ENCODE measurements at regions not wholly inside any gene's neighbourhood (a gene's known extent, or its start where the extent isn't known, plus 50 kb on each side); places are given as distances from the start of the nearest gene placed in this dataset.
"Not testable (repeated sequence)": the region's sequence is repeated elsewhere in the genome, so short reads cannot be mapped to it uniquely, and the experiment has no call there.

DNA sequence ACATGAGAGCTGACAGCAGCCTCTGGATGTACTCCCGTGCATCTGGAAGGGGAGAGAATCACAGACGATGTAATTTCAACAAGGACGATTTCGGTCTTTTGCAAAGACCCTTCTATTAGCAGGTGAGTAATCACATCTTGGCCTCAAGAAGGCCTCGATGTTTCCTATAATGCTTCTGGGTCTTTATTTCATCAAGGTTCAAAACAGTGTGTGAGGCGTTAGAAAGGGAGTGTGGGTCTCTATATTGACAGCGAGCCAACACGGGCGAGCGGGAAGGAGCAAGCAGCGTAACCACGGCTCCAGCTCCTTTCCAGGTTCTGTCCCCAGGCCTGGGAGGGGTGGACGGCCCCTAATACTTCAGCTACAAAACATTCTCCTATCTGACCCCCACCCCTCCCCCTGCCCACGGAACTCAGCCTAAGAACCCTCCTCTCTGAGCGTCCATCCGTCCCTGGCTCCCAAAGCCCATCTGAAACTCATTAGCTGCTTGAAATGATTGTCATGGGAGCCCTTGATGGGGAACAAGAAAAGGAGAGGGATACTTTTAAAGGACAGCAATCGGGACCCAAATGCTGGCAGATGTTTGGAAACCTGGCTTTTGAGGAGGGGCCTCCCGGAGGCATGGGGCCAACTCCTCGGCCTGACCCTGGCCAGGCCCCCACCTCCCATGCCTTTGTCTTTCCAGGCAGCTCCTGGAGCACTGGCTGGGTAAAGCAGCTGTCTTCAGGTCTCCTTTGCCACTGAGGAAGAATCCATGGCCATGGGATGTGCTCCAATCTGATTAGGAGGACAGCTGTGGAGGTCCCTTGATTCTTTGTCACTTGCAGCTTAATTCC lies 250.8 kb downstream of the FOXD2 start:
- Mint-ChIP-seq H3K27me3 (ENCODE audit: unreplicated experiment) (peaks cover 4% of the 10 kb centered on the region), H3K36me3 (ENCODE audit: low read depth, unreplicated experiment) (no peaks in the 10 kb centered on the region), H3K4me1 (ENCODE audit: unreplicated experiment) (peaks cover 17% of the 10 kb centered on the region), H3K9me3 (ENCODE audit: unreplicated experiment) (no peaks in the 10 kb centered on the region), H3K27ac (ENCODE audit: unreplicated experiment) (no peak overlapping the region), H3K4me3 (ENCODE audit: unreplicated experiment) (no peak overlapping the region)
- no peak for DNase-seq (ENCODE audit: low spot score)
- TF ChIP-seq, protein P1, sequence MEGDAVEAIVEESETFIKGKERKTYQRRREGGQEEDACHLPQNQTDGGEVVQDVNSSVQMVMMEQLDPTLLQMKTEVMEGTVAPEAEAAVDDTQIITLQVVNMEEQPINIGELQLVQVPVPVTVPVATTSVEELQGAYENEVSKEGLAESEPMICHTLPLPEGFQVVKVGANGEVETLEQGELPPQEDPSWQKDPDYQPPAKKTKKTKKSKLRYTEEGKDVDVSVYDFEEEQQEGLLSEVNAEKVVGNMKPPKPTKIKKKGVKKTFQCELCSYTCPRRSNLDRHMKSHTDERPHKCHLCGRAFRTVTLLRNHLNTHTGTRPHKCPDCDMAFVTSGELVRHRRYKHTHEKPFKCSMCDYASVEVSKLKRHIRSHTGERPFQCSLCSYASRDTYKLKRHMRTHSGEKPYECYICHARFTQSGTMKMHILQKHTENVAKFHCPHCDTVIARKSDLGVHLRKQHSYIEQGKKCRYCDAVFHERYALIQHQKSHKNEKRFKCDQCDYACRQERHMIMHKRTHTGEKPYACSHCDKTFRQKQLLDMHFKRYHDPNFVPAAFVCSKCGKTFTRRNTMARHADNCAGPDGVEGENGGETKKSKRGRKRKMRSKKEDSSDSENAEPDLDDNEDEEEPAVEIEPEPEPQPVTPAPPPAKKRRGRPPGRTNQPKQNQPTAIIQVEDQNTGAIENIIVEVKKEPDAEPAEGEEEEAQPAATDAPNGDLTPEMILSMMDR (IDR thresholded peaks at IDR 0.05; ENCODE audit: unreplicated experiment) = no peak

DNA sequence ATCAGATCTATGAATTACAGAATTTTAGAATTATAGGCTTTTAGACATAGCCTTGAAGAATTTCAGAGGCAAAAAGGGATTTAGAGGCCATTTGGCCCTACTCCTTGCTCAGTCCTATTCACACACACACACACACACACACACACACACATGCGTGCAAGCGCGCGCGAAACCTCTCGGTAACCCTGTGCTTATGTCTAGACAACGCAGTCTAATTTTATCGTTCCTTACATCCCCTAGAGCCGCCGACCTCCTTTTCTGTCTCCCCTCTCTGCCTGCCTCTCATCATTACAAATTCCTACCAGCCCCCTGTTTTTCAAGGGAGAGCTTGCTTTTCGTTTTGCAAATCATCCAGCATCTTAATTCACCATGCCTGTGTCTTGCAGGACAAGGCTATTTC lies 252.1 kb downstream of the FOXD2 start:
- Mint-ChIP-seq H3K9me3 (ENCODE audit: unreplicated experiment) (no peaks in the 10 kb centered on the region), H3K27ac (ENCODE audit: unreplicated experiment) (no peak overlapping the region), H3K27me3 (ENCODE audit: unreplicated experiment) (peaks cover 6% of the 10 kb centered on the region), H3K36me3 (ENCODE audit: low read depth, unreplicated experiment) (no peaks in the 10 kb centered on the region), H3K4me1 (ENCODE audit: unreplicated experiment) (peaks cover 17% of the 10 kb centered on the region), H3K4me3 (ENCODE audit: unreplicated experiment) (no peak overlapping the region)
- TF ChIP-seq, protein P1 (IDR thresholded peaks at IDR 0.05; ENCODE audit: unreplicated experiment) = no peak
- DNase-seq (ENCODE audit: low spot score) = no peak

DNA sequence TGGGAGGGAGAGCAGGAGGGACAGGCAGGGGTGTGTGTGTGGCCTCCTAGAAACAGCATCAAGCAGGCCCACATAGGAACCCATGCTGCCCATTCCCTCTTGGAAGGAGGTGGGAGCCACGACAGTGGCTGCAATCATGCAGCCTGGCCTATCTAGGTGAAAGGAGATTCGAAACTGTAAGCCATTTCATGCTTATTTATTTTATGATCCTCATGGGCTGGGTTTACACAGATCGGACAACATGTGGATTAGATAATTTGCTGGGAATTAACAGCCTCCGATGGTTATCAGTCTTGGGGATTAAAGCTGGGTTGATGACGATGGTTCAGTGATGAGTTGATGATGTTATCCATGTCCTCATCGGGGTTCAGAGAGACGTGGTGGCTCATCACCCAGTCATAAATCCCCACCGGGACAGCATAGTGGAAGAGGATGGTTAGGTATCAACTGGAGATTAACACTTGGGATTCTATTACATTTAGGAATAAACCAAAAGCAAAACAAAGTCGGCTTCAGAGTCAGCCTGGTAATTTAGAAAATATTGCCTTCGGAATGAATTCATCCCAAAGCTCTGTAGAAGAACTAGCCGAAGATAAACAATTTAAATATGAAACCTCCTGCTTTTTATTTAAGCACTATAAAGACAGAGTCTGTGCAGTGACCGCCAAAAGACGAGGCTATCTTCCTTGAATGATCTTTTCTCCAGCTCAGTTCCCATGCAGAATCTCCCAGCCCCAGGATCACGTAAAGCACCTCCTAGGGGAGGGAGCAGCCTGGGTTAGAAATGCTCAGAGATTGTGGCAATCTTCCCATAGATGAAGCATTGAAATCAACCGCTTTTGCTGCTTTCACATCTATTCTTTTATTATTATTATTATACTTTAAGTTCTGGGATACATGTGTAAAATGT lies 252.8 kb downstream of the FOXD2 start:
- no peak for DNase-seq (ENCODE audit: low spot score)
- Mint-ChIP-seq H3K36me3 (ENCODE audit: low read depth, unreplicated experiment) (no peaks in the 10 kb centered on the region), H3K9me3 (ENCODE audit: unreplicated experiment) (no peaks in the 10 kb centered on the region), H3K4me3 (ENCODE audit: unreplicated experiment) (no peak overlapping the region), H3K27me3 (ENCODE audit: unreplicated experiment) (peaks cover 6% of the 10 kb centered on the region), H3K27ac (ENCODE audit: unreplicated experiment) (no peak overlapping the region), H3K4me1 (ENCODE audit: unreplicated experiment) (peaks cover 17% of the 10 kb centered on the region)
- TF ChIP-seq, protein P1 (IDR thresholded peaks at IDR 0.05; ENCODE audit: unreplicated experiment) = no peak

DNA sequence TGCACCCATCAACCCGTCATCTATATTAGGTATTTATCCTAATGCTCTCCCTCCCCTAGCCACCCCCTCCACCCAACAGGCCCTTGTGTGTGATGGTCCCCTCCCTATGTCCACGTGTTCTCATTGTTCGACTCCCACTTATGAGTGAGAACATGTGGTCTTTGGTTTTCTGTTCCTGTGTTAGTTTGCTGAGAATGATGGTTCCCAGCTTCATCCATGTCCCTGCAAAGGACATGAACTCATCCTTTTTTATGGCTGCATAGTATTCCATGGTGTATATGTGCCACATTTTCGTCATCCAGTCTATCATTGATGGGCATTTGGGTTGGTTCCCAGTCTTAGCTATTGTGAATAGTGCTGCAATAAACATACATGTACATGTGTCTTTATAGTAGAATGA lies 253.4 kb downstream of the FOXD2 start:
- not testable (repeated sequence) for H3K27ac Mint-ChIP-seq (ENCODE audit: unreplicated experiment); DNase-seq (ENCODE audit: low spot score); H3K27me3 Mint-ChIP-seq (ENCODE audit: unreplicated experiment); H3K36me3 Mint-ChIP-seq (ENCODE audit: low read depth, unreplicated experiment); H3K4me3 Mint-ChIP-seq (ENCODE audit: unreplicated experiment); H3K9me3 Mint-ChIP-seq (ENCODE audit: unreplicated experiment)
- H3K4me1 Mint-ChIP-seq (ENCODE audit: unreplicated experiment) = peaks cover 17% of the 10 kb centered on the region

DNA sequence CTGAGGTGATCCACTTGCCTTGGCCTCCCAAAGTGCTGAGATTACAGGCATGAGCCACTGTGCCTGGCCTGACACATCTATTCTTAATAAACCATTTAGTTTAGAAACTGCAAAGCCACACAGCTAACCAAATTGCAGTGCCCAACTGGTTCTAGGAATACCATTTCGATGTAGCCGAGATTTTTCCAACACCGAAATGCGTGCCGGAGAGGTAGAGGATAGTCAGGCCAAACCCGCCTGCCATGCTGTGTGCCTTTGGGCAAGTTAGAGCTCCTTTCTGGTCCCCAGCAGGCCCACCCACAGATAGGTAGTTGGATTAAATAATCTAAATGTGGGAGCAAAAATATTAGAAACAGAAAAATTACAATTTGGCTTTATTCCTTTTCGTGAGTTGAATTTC lies 254.4 kb downstream of the FOXD2 start:
- DNase-seq (ENCODE audit: low spot score) = no peak
- Mint-ChIP-seq H3K27ac (ENCODE audit: unreplicated experiment) (no peak overlapping the region), H3K36me3 (ENCODE audit: low read depth, unreplicated experiment) (no peaks in the 10 kb centered on the region), H3K4me3 (ENCODE audit: unreplicated experiment) (no peak overlapping the region), H3K27me3 (ENCODE audit: unreplicated experiment) (peaks cover 6% of the 10 kb centered on the region), H3K4me1 (ENCODE audit: unreplicated experiment) (peaks cover 8% of the 10 kb centered on the region), H3K9me3 (ENCODE audit: unreplicated experiment) (no peaks in the 10 kb centered on the region)
- TF ChIP-seq, protein P1 (IDR thresholded peaks at IDR 0.05; ENCODE audit: unreplicated experiment) = no peak
